HL-60/S4 (cell line): ENCODE measurements at regions not wholly inside any gene's neighbourhood (a gene's known extent, or its start where the extent isn't known, plus 50 kb on each side); places are given as distances from the start of the nearest gene placed in this dataset.

Experiments
- in situ Hi-C: fragments of 300-500 bp; cut with MboI; formaldehyde crosslinking; loops from 2 replicates; pipeline ENCODE4 v1.14.3; 2022; ENCODE audit warnings: low sequenced_read_pairs

GRCh38 chr10:4326647-4327046 is 499.4 kb upstream of the AKR1E2 start:
- in situ Hi-C loops = no loop called here

- in situ Hi-C loops = no loop called here
Measured at GRCh38 chr10:4319870-4320367, 506.1 kb upstream of the AKR1E2 start.

- in situ Hi-C loops = no loop called here
Measured at GRCh38 chr10:4316161-4316810, 509.7 kb upstream of the AKR1E2 start.

- in situ Hi-C loops = no loop called here
Measured at GRCh38 chr10:4315551-4315950, 510.5 kb upstream of the AKR1E2 start.

- in situ Hi-C loops = no loop called here
Measured at GRCh38 chr10:4313051-4313450, 513.0 kb upstream of the AKR1E2 start.

GRCh38 chr10:4312051-4312835 is 513.8 kb upstream of the AKR1E2 start:
- in situ Hi-C loops = no loop called here

- in situ Hi-C loops = no loop called here
Measured at GRCh38 chr10:4310172-4310571, 515.8 kb upstream of the AKR1E2 start.

GRCh38 chr10:4307910-4308309 is 518.1 kb upstream of the AKR1E2 start:
- in situ Hi-C loops = no loop called here

- in situ Hi-C loops = no loop called here
Measured at GRCh38 chr10:4306871-4307270, 519.1 kb upstream of the AKR1E2 start.

GRCh38 chr10:4303045-4303444 is 518.0 kb upstream of the KLF6 start:
- in situ Hi-C loops = no loop called here

GRCh38 chr10:4301291-4302045 is 516.5 kb upstream of the KLF6 start:
- in situ Hi-C loops = no loop called here

- in situ Hi-C loops = no loop called here
Measured at GRCh38 chr10:4296161-4296560, 511.2 kb upstream of the KLF6 start.

- in situ Hi-C loops = no loop called here
Measured at GRCh38 chr10:4294996-4295792, 510.2 kb upstream of the KLF6 start.

- in situ Hi-C loops = no loop called here
Measured at GRCh38 chr10:4294271-4294670, 509.3 kb upstream of the KLF6 start.

GRCh38 chr10:4291990-4292389 is 507.0 kb upstream of the KLF6 start:
- in situ Hi-C loops = no loop called here

GRCh38 chr10:4285121-4285520 is 500.1 kb upstream of the KLF6 start:
- in situ Hi-C loops = no loop called here

GRCh38 chr10:4283846-4284610 is 499.0 kb upstream of the KLF6 start:
- in situ Hi-C loops = no loop called here

GRCh38 chr10:4282496-4282895 is 497.5 kb upstream of the KLF6 start:
- in situ Hi-C loops = no loop called here

GRCh38 chr10:4281190-4281825 is 496.3 kb upstream of the KLF6 start:
- in situ Hi-C loops = no loop called here
